RKO (cell line): ENCODE measurements at regions not wholly inside any gene's neighbourhood (a gene's known extent, or its start where the extent isn't known, plus 50 kb on each side); places are given as distances from the start of the nearest gene placed in this dataset.
"Not testable (repeated sequence)": the region's sequence is repeated elsewhere in the genome, so short reads cannot be mapped to it uniquely, and the experiment has no call there.

Experiments
- DNase-seq: peaks from one replicate; pipeline ENCODE4 v3.0.0-alpha.2; 2016; ENCODE audit warnings: low spot score

- no peak for DNase-seq
Measured at GRCh38 chr9:81741103-81741502, 51.8 kb upstream of the TLE1 start.

- DNase-seq, result no peak
Measured at GRCh38 chr9:81748091-81748490, 58.7 kb upstream of the TLE1 start.

DNA sequence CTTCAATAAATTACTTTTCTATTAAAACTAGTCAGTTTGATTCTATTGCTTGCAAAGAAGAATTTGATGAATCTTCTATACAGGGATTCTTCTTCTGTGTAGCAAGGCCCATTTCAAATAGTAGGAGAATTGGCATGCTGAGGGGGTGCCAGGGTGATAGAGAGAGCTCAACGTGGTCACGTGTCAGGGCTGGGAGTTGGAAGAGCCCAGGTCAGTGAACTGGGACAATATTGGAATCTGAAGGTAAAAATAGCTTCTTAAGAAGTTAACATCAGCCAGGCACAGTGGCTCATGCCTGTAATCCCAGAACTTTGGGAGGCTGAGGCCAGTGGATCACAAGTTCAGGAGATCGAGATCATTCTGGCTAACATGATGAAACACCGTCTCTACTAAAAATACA, 64.1 kb upstream of the TLE1 start:
- no peak for DNase-seq

GRCh38 chr9:81754245-81754644, 64.9 kb upstream of the TLE1 start:
- DNase-seq, result no peak

- no peak for DNase-seq
Measured at GRCh38 chr9:81755721-81756120, 66.4 kb upstream of the TLE1 start.

- no peak for DNase-seq
Measured at GRCh38 chr9:81756561-81756960, 67.2 kb upstream of the TLE1 start.

GRCh38 chr9:81758123-81758797, 68.9 kb upstream of the TLE1 start:
- DNase-seq, result no peak

DNA sequence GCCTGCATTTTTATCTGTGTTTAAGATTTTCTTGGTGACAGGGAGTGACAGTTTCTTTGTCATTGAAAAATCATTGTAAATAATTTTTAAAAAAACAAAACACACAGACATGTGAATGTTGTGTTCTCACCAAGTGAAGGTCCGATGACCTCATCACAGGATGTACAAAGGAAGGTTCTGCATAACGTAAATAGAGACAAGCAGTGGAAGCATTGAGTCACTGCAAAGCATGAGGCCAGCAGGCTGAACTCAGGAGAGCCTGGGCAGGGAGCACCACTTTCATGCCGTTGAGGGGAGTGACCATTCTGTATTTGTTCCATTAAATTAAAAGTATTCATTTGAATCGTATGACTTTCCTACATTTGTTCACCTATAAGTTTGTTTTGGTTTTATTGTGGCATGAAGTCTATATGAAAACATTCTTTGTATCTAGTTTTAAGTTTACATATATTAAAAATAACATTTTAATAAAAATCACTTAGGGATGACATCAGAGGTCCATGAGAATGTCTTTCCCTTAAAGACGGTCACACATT, 70.4 kb upstream of the TLE1 start:
- DNase-seq, result peak; percentile 61

DNA sequence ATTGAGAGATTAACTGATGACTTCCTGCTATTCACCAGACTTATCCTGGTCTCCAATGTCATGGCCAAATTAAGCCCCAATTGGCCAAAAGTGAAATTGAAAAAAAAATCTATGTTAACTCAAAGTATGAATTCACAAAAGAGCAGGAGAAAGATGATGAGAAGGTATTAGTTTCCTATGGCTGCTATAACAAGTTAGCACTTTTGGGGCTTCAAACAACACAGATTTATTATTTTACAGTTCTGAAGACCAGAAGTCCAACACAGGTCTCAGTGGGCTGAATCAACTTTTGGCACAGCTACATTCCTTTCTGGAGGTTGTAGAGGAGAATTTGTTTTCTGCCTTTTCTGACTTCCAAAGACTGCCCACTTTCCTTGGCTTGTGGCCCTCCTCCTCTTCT, 78.6 kb upstream of the TLE1 start:
- no peak for DNase-seq

- DNase-seq, result peak; percentile 3
Measured at GRCh38 chr9:81771571-81771970, 82.2 kb upstream of the TLE1 start.

DNA sequence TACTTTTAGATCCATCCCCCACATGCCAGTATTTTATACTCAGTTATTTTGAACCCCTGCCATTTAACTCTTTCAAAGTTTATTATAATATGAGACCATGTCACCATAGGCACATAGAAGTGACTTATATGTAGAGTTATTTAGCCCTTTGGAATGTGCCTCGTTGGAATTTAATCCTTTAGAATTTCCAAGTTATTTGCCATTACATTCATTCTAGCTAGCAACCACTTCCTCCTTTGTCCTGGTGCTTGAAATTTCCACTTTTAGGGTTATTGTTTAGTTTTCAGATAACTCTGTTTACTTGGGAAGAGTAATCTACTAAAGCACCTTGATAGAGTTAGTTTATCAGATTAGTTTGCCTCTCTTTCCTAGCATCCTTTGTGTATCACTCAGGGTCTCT, 82.8 kb upstream of the TLE1 start:
- DNase-seq, result no peak

DNA sequence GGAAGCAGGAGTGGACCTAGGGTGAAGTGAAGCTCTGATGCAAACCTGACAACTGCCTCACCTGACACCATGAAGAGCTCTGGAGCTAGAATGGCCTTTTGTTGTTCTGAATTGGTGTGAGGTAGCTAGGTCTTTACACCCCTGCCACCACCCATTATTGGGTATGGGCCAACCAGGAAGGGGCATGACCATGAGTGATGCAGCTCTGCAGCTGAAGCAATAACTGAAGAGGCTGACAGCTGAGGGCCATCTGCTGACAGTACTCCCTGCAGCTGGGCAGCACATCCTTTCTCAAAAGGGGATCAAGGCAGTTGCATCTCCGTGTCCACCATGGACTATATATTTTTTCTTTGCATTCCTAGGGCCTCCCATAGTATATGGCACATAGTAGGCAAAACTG, 87.0 kb upstream of the TLE1 start:
- no peak for DNase-seq

DNA sequence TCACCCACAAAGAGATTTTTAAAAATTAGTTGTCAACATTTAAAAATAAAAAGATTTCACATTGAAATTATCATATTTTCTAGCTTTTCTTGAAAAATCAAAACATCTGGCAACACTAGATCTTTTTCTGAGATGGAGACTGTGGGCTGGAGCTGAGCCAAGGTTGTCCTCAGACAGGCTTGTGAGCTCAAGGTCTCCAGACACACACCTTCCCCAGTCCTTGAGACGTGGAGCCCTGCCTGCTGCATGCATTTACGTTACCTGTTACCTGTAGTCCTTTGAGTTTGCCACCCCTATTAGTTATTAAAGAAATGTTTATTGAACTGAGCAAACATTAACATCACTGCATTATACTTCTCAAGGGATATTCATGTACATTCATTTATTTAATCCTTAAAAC, 87.5 kb upstream of the TLE1 start:
- DNase-seq, result no peak

DNA sequence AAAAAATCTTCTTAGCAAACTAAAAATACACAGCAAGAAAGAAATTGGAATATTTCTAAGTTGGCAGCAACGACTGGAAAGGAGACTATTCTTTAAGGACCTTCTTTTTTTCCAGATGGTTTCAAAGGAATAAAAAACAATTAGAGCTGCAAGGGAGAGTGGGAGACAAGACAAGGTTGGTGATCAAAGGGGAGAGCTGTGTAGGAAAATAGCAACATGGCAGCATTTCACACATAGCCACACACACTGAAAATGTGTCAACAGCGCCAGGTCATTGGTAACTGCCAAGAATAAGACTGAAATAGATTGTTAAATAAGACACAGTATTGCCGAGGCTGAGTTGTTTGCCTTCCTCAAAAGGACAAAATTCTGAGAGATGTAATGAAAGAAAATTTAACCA, 88.1 kb upstream of the TLE1 start:
- no peak for DNase-seq

GRCh38 chr9:81782313-81782995, 93.1 kb upstream of the TLE1 start:
- no peak for DNase-seq

DNA sequence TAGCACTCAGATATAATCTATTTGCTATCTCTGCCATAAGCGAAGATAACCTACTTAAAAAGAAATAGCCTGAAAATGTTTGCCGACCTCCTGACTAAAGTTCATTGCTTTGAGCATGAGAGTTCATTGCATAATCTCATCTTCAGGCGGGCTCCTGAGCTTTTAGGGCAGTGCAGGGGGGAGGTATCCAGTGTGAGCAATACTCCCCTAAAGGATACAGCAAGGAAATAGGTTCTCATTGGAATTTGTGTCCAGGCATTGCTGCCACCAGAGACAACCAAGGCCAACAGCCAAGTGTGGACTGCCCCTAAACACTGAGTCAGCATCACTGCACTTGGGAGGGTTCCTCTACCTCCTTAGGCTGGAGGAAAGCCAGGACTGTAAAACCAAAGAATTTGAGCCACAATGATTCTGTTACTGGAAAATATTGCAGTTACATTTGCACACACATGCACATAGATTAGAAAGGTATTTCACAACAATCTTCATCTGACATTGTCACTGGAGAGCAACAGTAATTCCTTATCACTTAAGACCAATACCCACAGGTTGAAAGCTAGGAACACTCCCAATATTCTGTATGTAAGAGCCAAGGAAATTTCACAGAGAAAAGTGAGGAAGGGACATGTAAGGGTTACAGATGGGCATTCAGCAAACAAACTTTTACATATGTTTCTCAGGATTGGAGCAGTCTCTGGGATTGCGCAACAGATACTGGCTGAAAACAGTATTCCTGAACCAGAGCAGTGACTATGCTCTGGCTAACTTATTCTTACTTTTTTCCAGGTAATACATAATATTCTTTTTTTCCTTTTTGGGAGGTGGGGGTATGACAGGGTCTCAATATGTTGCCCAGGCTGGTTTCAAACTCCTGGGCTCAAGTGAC, 98.6 kb upstream of the TLE1 start:
- no peak for DNase-seq

DNA sequence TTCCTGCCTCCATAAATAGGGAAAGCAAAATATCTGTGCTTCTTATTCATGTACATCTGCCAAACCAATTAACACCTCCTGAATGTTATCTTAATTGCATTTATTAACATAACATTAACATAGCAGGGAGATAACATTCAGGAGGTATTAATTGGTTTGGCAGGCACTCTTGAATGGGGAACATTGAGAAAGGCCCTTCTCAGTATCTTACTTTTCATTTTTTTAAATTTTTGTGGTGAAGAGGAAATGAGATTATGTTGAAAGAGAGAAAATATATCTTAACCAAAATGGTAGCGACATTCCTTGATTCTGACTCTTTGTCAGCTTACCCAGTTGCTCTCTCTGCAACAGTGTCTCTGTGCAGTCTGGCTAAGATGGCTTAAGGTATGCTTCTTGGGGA, 100.4 kb upstream of the TLE1 start:
- no peak for DNase-seq

DNA sequence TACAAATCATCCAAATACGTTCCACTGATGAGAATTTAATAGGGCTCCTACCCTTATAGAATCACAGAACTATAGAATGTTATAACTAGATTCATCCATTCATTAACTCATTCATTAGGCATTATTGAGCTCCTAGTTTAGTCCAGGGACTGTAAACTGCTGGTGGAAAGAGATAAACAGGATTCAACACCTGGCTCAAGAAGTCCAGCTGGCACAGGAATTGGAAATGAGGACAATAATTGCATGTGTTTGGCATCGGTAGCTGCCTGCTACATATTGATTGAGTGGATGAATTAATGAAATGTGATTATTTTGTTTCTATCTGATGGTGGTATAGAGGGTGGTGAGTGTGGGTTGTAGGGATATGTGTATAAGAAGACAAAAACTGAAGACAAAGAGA, 100.8 kb upstream of the TLE1 start:
- no peak for DNase-seq

GRCh38 chr9:81791076-81791475, 101.7 kb upstream of the TLE1 start:
- no peak for DNase-seq

DNA sequence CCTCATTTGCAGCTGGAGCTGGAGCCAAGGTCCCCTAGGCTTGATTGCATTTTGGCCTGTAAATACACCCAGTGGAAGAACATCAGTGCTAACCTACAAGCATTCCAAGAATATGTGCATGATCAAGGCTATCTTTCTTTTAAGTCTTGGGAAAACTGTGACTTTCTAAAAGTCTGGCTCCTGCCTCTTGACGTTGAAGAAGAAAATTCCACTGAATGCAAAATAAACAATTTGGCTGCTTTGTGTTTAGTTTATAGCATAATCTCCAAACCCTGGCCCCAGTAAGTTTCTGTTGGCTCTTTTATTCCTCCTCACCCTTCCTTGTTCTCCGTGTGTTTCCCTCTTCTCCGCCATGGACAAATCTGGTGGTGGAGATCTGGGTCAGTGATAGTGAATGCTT, 109.3 kb upstream of the TLE1 start:
- DNase-seq, result no peak

DNA sequence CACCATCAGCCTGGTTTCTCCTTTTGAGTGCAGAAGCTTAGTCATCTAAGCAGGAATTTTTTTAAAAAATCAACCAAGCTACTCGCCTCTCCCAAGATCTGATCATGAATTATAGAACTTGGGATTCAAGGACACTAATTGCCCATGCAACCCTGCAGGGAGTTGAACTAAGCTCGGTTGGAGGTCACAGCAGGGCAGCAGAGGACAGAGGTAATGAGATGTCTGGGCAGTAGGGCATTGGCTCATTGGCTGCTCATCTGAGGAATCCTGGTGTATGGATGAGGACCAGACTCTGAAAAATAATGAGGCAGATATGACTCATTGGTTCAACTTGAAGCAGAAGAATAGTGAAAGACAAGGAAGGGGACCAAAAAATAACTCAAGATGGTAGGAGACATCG, 111.8 kb upstream of the TLE1 start:
- no peak for DNase-seq

GRCh38 chr9:81804306-81804705, 115.0 kb upstream of the TLE1 start:
- DNase-seq, result no peak

- DNase-seq, result not testable (repeated sequence)
Measured at GRCh38 chr9:81811688-81812087, 116.5 kb upstream of the SPATA31D4 start.
